ENCODE measurements at regions not wholly inside any gene's neighbourhood (a gene's known extent, or its start where the extent isn't known, plus 50 kb on each side); places are given as distances from the start of the nearest gene placed in this dataset.
"Not testable (repeated sequence)": the region's sequence is repeated elsewhere in the genome, so short reads cannot be mapped to it uniquely, and the experiment has no call there.

- DNase-seq, result no peak
Observed at GRCh38 chr11:19429108-19429760, 188.5 kb upstream of the E2F8 start.

- no peak for DNase-seq
Observed at GRCh38 chr11:19428206-19429002, 187.7 kb upstream of the E2F8 start.

- no peak for DNase-seq
Observed at GRCh38 chr11:19426756-19427403, 186.1 kb upstream of the E2F8 start.

- DNase-seq, result no peak
Observed at GRCh38 chr11:19426011-19426755, 185.4 kb upstream of the E2F8 start.

GRCh38 chr11:19422276-19422675 is 181.5 kb upstream of the E2F8 start:
- DNase-seq, result no peak

GRCh38 chr11:19420868-19421533 is 180.3 kb upstream of the E2F8 start:
- DNase-seq, result no peak

GRCh38 chr11:19419808-19420207 is 179.1 kb upstream of the E2F8 start:
- no peak for DNase-seq

GRCh38 chr11:19419021-19419750 is 178.4 kb upstream of the E2F8 start:
- DNase-seq, result no peak

GRCh38 chr11:19418221-19418620 is 177.5 kb upstream of the E2F8 start:
- DNase-seq, result no peak

GRCh38 chr11:19412070-19412469 is 171.3 kb upstream of the E2F8 start:
- DNase-seq, result not testable (repeated sequence)

GRCh38 chr11:19410032-19410431 is 169.3 kb upstream of the E2F8 start:
- DNase-seq, result no peak

- no peak for DNase-seq
Observed at GRCh38 chr11:19409307-19409706, 168.6 kb upstream of the E2F8 start.

- no peak for DNase-seq
Observed at GRCh38 chr11:19407677-19408270, 167.0 kb upstream of the E2F8 start.

GRCh38 chr11:19405966-19406365 is 165.2 kb upstream of the E2F8 start:
- DNase-seq, result no peak

GRCh38 chr11:19404787-19405186 is 164.0 kb upstream of the E2F8 start:
- no peak for DNase-seq

- no peak for DNase-seq
Observed at GRCh38 chr11:19403196-19403895, 162.6 kb upstream of the E2F8 start.

- DNase-seq, result no peak
Observed at GRCh38 chr11:19400296-19400695, 159.6 kb upstream of the E2F8 start.

- no peak for DNase-seq
Observed at GRCh38 chr11:19398772-19399527, 158.2 kb upstream of the E2F8 start.

- no peak for DNase-seq
Observed at GRCh38 chr11:19398273-19398672, 157.5 kb upstream of the E2F8 start.

GRCh38 chr11:19395050-19395449 is 154.3 kb upstream of the E2F8 start:
- no peak for DNase-seq

All from NCI-H774 (cell line).